Activated T-helper 2 cell treated with anti-CD3 and anti-CD28 coated beads, Interferon-gamma antibody, Interleukin-2, Interleukin-4, amounts not matched to agents 10 μg/mL and 5 μg/mL and 100 μg/mL, durations not matched to agents 14 hours and 24 hours and 36 hours (primary cell): ENCODE measurements at regions not wholly inside any gene's neighbourhood (a gene's known extent, or its start where the extent isn't known, plus 50 kb on each side); places are given as distances from the start of the nearest gene placed in this dataset.
"Not testable (repeated sequence)": the region's sequence is repeated elsewhere in the genome, so short reads cannot be mapped to it uniquely, and the experiment has no call there.

ENCODE experiments used
- DNase-seq: peaks from one replicate; pipeline ENCODE4 v3.0.0; 2021; ENCODE audit warnings: low spot score
- H3K27ac Mint-ChIP-seq: one replicate; pipeline ENCODE4 v1.8.0; 2021; ENCODE audit warnings: mixed read lengths
- H3K27me3 Mint-ChIP-seq: one replicate; pipeline ENCODE4 v1.8.0; 2021; ENCODE audit warnings: low read depth, mixed read lengths
- H3K36me3 Mint-ChIP-seq: one replicate; pipeline ENCODE4 v1.8.0; 2021; ENCODE audit warnings: low read depth, mixed read lengths
- H3K4me1 Mint-ChIP-seq: one replicate; pipeline ENCODE4 v1.8.0; 2021; ENCODE audit warnings: low read depth, mixed read lengths
- H3K4me3 Mint-ChIP-seq: one replicate; pipeline ENCODE4 v1.8.0; 2021; ENCODE audit warnings: low read depth, mild to moderate bottlenecking, moderate library complexity, mixed read lengths
- H3K9me3 Mint-ChIP-seq: one replicate; pipeline ENCODE4 v1.8.0; 2021; ENCODE audit warnings: mixed read lengths
- intact Hi-C: fragments of 100-400 bp; cut with micrococcal nuclease; formaldehyde crosslinking; loops from one replicate; pipeline ENCODE4 v1.15.1; 2023

- peaks cover 68% of the 10 kb centered on the region for H3K9me3 Mint-ChIP-seq
- H3K27me3 Mint-ChIP-seq, H3K4me3 Mint-ChIP-seq, H3K27ac Mint-ChIP-seq, DNase-seq, H3K4me1 Mint-ChIP-seq, intact Hi-C loops, H3K36me3 Mint-ChIP-seq: not testable (repeated sequence)
Measured at GRCh38 chr11:48649064-48649463, 160.5 kb downstream of the OR4A47 start.

GRCh38 chr11:48669146-48669545 is 180.6 kb downstream of the OR4A47 start:
- intact Hi-C loops = no loop called here
- H3K27me3 Mint-ChIP-seq = no peaks in the 10 kb centered on the region
- no peak overlapping the region for H3K4me3 Mint-ChIP-seq
- no peak overlapping the region for H3K27ac Mint-ChIP-seq
- H3K9me3 Mint-ChIP-seq = peaks cover 52% of the 10 kb centered on the region
- no peak for DNase-seq
- no peaks in the 10 kb centered on the region for H3K36me3 Mint-ChIP-seq
- no peaks in the 10 kb centered on the region for H3K4me1 Mint-ChIP-seq

- H3K36me3 Mint-ChIP-seq = no peaks in the 10 kb centered on the region
- H3K9me3 Mint-ChIP-seq = peaks cover 74% of the 10 kb centered on the region
- intact Hi-C loops = no loop called here
Measured at GRCh38 chr11:48675945-48676344, 187.4 kb downstream of the OR4A47 start.

GRCh38 chr11:48683226-48683720 is 194.7 kb downstream of the OR4A47 start:
- DNase-seq = no peak
- Mint-ChIP-seq H3K27me3 (no peaks in the 10 kb centered on the region), H3K36me3 (no peaks in the 10 kb centered on the region), H3K4me3 (no peak overlapping the region), H3K9me3 (peaks cover 57% of the 10 kb centered on the region), H3K27ac (no peak overlapping the region), H3K4me1 (no peaks in the 10 kb centered on the region)
- intact Hi-C loops = no loop called here

More at GRCh38 chr11:48675945-48676344, 187.4 kb downstream of the OR4A47 start:
- no peak for DNase-seq
- H3K4me1 Mint-ChIP-seq = no peaks in the 10 kb centered on the region
- H3K27ac Mint-ChIP-seq = no peak overlapping the region
- H3K27me3 Mint-ChIP-seq = no peaks in the 10 kb centered on the region
- H3K4me3 Mint-ChIP-seq = no peak overlapping the region

- H3K4me1 Mint-ChIP-seq, H3K27me3 Mint-ChIP-seq, intact Hi-C loops, H3K36me3 Mint-ChIP-seq, DNase-seq, H3K4me3 Mint-ChIP-seq, H3K27ac Mint-ChIP-seq: not testable (repeated sequence)
- peaks cover 56% of the 10 kb centered on the region for H3K9me3 Mint-ChIP-seq
Measured at GRCh38 chr11:48729503-48729902, 240.9 kb downstream of the OR4A47 start.

- H3K27me3 Mint-ChIP-seq, H3K4me1 Mint-ChIP-seq, H3K4me3 Mint-ChIP-seq, intact Hi-C loops, DNase-seq, H3K36me3 Mint-ChIP-seq, H3K27ac Mint-ChIP-seq: not testable (repeated sequence)
- H3K9me3 Mint-ChIP-seq = peaks cover 15% of the 10 kb centered on the region
Measured at GRCh38 chr11:48750081-48750480, 233.6 kb downstream of the TRIM51G start.
